HAP-1 (cell line): ENCODE measurements at regions not wholly inside any gene's neighbourhood (a gene's known extent, or its start where the extent isn't known, plus 50 kb on each side); places are given as distances from the start of the nearest gene placed in this dataset.
"Not testable (repeated sequence)": the region's sequence is repeated elsewhere in the genome, so short reads cannot be mapped to it uniquely, and the experiment has no call there.

ENCODE experiments used
- DNase-seq, 2 experiments: peaks; one replicate each; pipeline ENCODE4 v3.0.0-alpha.2; 2016 to 2020; ENCODE audit warnings: low spot score in 2 of 2
- H3K27me3 ChIP-seq: fragments of 250-450 bp; sonication (Bioruptor Pico); 2 replicates; pipeline ENCODE4 v1.5.1; 2020; ENCODE audit warnings: low read depth, mild to moderate bottlenecking, moderate library complexity
- H3K36me3 ChIP-seq: fragments of 250-450 bp; sonication (Bioruptor Pico); replicated peaks from 2 replicates; pipeline ENCODE4 v1.5.1; 2020; ENCODE audit warnings: mild to moderate bottlenecking
- H3K4me1 ChIP-seq: fragments of 250-450 bp; sonication (Bioruptor Pico); 2 replicates; pipeline ENCODE4 v1.5.1; 2020; ENCODE audit warnings: mild to moderate bottlenecking
- H3K4me3 ChIP-seq: fragments of 250-450 bp; sonication (Bioruptor Pico); 2 replicates; pipeline ENCODE4 v1.5.1; 2020; ENCODE audit warnings: mild to moderate bottlenecking, moderate library complexity
- H3K9me3 ChIP-seq: fragments of 250-450 bp; sonication (Bioruptor Pico); 2 replicates; pipeline ENCODE4 v1.5.1; 2020; ENCODE audit warnings: mild to moderate bottlenecking, moderate library complexity
- in situ Hi-C: fragments of 300-500 bp; cut with MboI; formaldehyde crosslinking; loops from 3 replicates; pipeline ENCODE4 v1.14.3; 2020; ENCODE audit warnings: low sequenced_read_pairs, inconsistent platforms, mixed read lengths

GRCh38 chr5:25427240-25427639 lies 782.5 kb upstream of the CDH10 start:
- in situ Hi-C loops, result no loop called here
- no peaks in the 10 kb centered on the region for H3K4me1 ChIP-seq
- H3K27me3 ChIP-seq, result no peaks in the 10 kb centered on the region
- H3K9me3 ChIP-seq, result no peaks in the 10 kb centered on the region
- H3K4me3 ChIP-seq, result no peak overlapping the region
- H3K36me3 ChIP-seq, result no peaks in the 10 kb centered on the region
- DNase-seq, result no peak

GRCh38 chr5:25423271-25423670 lies 778.5 kb upstream of the CDH10 start:
- H3K4me1 ChIP-seq, result no peaks in the 10 kb centered on the region
- no peaks in the 10 kb centered on the region for H3K36me3 ChIP-seq
- H3K9me3 ChIP-seq, result no peaks in the 10 kb centered on the region
- in situ Hi-C loops, result no loop called here
- no peaks in the 10 kb centered on the region for H3K27me3 ChIP-seq
- no peak overlapping the region for H3K4me3 ChIP-seq
- no peak for DNase-seq

GRCh38 chr5:25419684-25420083 lies 774.9 kb upstream of the CDH10 start:
- in situ Hi-C loops, result no loop called here
- H3K4me3 ChIP-seq, result no peak overlapping the region
- H3K4me1 ChIP-seq, result no peaks in the 10 kb centered on the region
- H3K27me3 ChIP-seq, result no peaks in the 10 kb centered on the region
- DNase-seq, result no peak
- no peaks in the 10 kb centered on the region for H3K9me3 ChIP-seq
- H3K36me3 ChIP-seq, result no peaks in the 10 kb centered on the region

- no peaks in the 10 kb centered on the region for H3K27me3 ChIP-seq
- no peak overlapping the region for H3K4me3 ChIP-seq
- in situ Hi-C loops, result no loop called here
- no peaks in the 10 kb centered on the region for H3K9me3 ChIP-seq
- H3K4me1 ChIP-seq, result no peaks in the 10 kb centered on the region
- no peaks in the 10 kb centered on the region for H3K36me3 ChIP-seq
- DNase-seq, result no peak
Observed at GRCh38 chr5:25418978-25419377, 774.2 kb upstream of the CDH10 start.

- in situ Hi-C loops, result no loop called here
- no peaks in the 10 kb centered on the region for H3K27me3 ChIP-seq
- no peaks in the 10 kb centered on the region for H3K9me3 ChIP-seq
- H3K4me1 ChIP-seq, result no peaks in the 10 kb centered on the region
- no peak for DNase-seq
- H3K4me3 ChIP-seq, result no peak overlapping the region
- no peaks in the 10 kb centered on the region for H3K36me3 ChIP-seq
Observed at GRCh38 chr5:25418319-25418859, 773.6 kb upstream of the CDH10 start.

GRCh38 chr5:25416960-25417359 lies 772.2 kb upstream of the CDH10 start:
- Histone ChIP-seq H3K4me1 (no peaks in the 10 kb centered on the region), H3K36me3 (no peaks in the 10 kb centered on the region), H3K9me3 (no peaks in the 10 kb centered on the region), H3K27me3 (no peaks in the 10 kb centered on the region), H3K4me3 (no peak overlapping the region)
- DNase-seq, result no peak
- in situ Hi-C loops, result no loop called here

GRCh38 chr5:25415970-25416369 lies 771.2 kb upstream of the CDH10 start:
- DNase-seq, result no peak
- Histone ChIP-seq H3K9me3 (no peaks in the 10 kb centered on the region), H3K36me3 (no peaks in the 10 kb centered on the region), H3K27me3 (no peaks in the 10 kb centered on the region), H3K4me3 (no peak overlapping the region), H3K4me1 (no peaks in the 10 kb centered on the region)
- in situ Hi-C loops, result no loop called here

GRCh38 chr5:25414742-25415141 lies 770.0 kb upstream of the CDH10 start:
- H3K36me3 ChIP-seq, result no peaks in the 10 kb centered on the region
- no peak overlapping the region for H3K4me3 ChIP-seq
- in situ Hi-C loops, result no loop called here
- H3K9me3 ChIP-seq, result no peaks in the 10 kb centered on the region
- H3K27me3 ChIP-seq, result no peaks in the 10 kb centered on the region
- no peaks in the 10 kb centered on the region for H3K4me1 ChIP-seq
- DNase-seq, result no peak

GRCh38 chr5:25412116-25412661 lies 767.4 kb upstream of the CDH10 start:
- Histone ChIP-seq H3K4me1 (no peaks in the 10 kb centered on the region), H3K27me3 (no peaks in the 10 kb centered on the region), H3K4me3 (no peak overlapping the region), H3K9me3 (no peaks in the 10 kb centered on the region), H3K36me3 (no peaks in the 10 kb centered on the region)
- in situ Hi-C loops, result no loop called here
- no peak for DNase-seq

GRCh38 chr5:25407365-25407764 lies 762.6 kb upstream of the CDH10 start:
- H3K9me3 ChIP-seq, DNase-seq, H3K4me1 ChIP-seq, H3K36me3 ChIP-seq, in situ Hi-C loops, H3K27me3 ChIP-seq, H3K4me3 ChIP-seq: not testable (repeated sequence)

GRCh38 chr5:25405850-25406249 lies 761.1 kb upstream of the CDH10 start:
- no peaks in the 10 kb centered on the region for H3K9me3 ChIP-seq
- no peaks in the 10 kb centered on the region for H3K27me3 ChIP-seq
- H3K4me1 ChIP-seq, result no peaks in the 10 kb centered on the region
- no peaks in the 10 kb centered on the region for H3K36me3 ChIP-seq
- no peak for DNase-seq
- in situ Hi-C loops, result no loop called here
- H3K4me3 ChIP-seq, result no peak overlapping the region

- no peaks in the 10 kb centered on the region for H3K27me3 ChIP-seq
- in situ Hi-C loops, result no loop called here
- no peak for DNase-seq
- H3K4me1 ChIP-seq, result no peaks in the 10 kb centered on the region
- H3K36me3 ChIP-seq, result no peaks in the 10 kb centered on the region
- H3K4me3 ChIP-seq, result no peak overlapping the region
- no peaks in the 10 kb centered on the region for H3K9me3 ChIP-seq
Observed at GRCh38 chr5:25399878-25400480, 755.2 kb upstream of the CDH10 start.

- no peaks in the 10 kb centered on the region for H3K4me1 ChIP-seq
- no peaks in the 10 kb centered on the region for H3K36me3 ChIP-seq
- in situ Hi-C loops, result no loop called here
- H3K27me3 ChIP-seq, result no peaks in the 10 kb centered on the region
- DNase-seq, result no peak
- H3K9me3 ChIP-seq, result no peaks in the 10 kb centered on the region
- no peak overlapping the region for H3K4me3 ChIP-seq
Observed at GRCh38 chr5:25393957-25394356, 749.2 kb upstream of the CDH10 start.

- Histone ChIP-seq H3K9me3 (no peaks in the 10 kb centered on the region), H3K36me3 (no peaks in the 10 kb centered on the region), H3K4me1 (no peaks in the 10 kb centered on the region), H3K27me3 (no peaks in the 10 kb centered on the region), H3K4me3 (no peak overlapping the region)
- in situ Hi-C loops, result no loop called here
- DNase-seq, result no peak
Observed at GRCh38 chr5:25393256-25393655, 748.5 kb upstream of the CDH10 start.

- in situ Hi-C loops, result no loop called here
Observed at GRCh38 chr5:25387953-25388352, 743.2 kb upstream of the CDH10 start.

More at GRCh38 chr5:25387953-25388352, 743.2 kb upstream of the CDH10 start:
- DNase-seq, result no peak
- no peaks in the 10 kb centered on the region for H3K4me1 ChIP-seq
- H3K9me3 ChIP-seq, result no peaks in the 10 kb centered on the region
- no peak overlapping the region for H3K4me3 ChIP-seq
- H3K27me3 ChIP-seq, result no peaks in the 10 kb centered on the region
- no peaks in the 10 kb centered on the region for H3K36me3 ChIP-seq
